ENCODE measurements at regions not wholly inside any gene's neighbourhood (a gene's known extent, or its start where the extent isn't known, plus 50 kb on each side); places are given as distances from the start of the nearest gene placed in this dataset.
A peak's percentile ranks its signal among the peaks of the same experiment; 100 is the strongest.

GRCh38 chr12:88383405-88383804 lies 196.9 kb downstream of the KITLG start:
- Histone ChIP-seq H3K4me2 (ENCODE audit: unreplicated experiment) (no peak overlapping the region), H3K9me3 (ENCODE audit: low read depth) (no peaks in the 10 kb centered on the region), H3K27me3 (replicated peaks; ENCODE audit: insufficient read depth) (no peaks in the 10 kb centered on the region), H3K9ac (no peak overlapping the region), H3K36me3 (ENCODE audit: low read depth) (peaks cover 49% of the 10 kb centered on the region), H3K4me1 (ENCODE audit: insufficient read depth) (peaks cover 22% of the 10 kb centered on the region), H3K9me2 (ENCODE audit: insufficient read depth) (no peaks in the 10 kb centered on the region), H4K20me1 (ENCODE audit: insufficient read depth) (no peaks in the 10 kb centered on the region), H3K4me3 (no peak overlapping the region), H3K27ac (no peak overlapping the region), H2AFZ (no peak overlapping the region), H3F3A (ENCODE audit: insufficient read depth) (peaks cover 21% of the 10 kb centered on the region), H3K79me2 (ENCODE audit: insufficient read depth) (peaks cover 94% of the 10 kb centered on the region)
- TF ChIP-seq EZH2 (IDR thresholded peaks at IDR 0.05; ENCODE audit: insufficient read depth, poor library complexity, severe bottlenecking) (no peak), EZH2phosphoT487 (IDR thresholded peaks at IDR 0.05; ENCODE audit: insufficient read depth, low read depth) (no peak)
- 90 to 97% methylated on average over 1 of the region's 1 CpG for WGBS, 2 experiments (ENCODE audit: low coverage in 1 of 2, low lambda C conversion rate in 2 of 2, missing lambda C conversion rate in 2 of 2)
- no peak for DNase-seq
- in situ Hi-C loops (cut with MboI): no loop called here

DNA sequence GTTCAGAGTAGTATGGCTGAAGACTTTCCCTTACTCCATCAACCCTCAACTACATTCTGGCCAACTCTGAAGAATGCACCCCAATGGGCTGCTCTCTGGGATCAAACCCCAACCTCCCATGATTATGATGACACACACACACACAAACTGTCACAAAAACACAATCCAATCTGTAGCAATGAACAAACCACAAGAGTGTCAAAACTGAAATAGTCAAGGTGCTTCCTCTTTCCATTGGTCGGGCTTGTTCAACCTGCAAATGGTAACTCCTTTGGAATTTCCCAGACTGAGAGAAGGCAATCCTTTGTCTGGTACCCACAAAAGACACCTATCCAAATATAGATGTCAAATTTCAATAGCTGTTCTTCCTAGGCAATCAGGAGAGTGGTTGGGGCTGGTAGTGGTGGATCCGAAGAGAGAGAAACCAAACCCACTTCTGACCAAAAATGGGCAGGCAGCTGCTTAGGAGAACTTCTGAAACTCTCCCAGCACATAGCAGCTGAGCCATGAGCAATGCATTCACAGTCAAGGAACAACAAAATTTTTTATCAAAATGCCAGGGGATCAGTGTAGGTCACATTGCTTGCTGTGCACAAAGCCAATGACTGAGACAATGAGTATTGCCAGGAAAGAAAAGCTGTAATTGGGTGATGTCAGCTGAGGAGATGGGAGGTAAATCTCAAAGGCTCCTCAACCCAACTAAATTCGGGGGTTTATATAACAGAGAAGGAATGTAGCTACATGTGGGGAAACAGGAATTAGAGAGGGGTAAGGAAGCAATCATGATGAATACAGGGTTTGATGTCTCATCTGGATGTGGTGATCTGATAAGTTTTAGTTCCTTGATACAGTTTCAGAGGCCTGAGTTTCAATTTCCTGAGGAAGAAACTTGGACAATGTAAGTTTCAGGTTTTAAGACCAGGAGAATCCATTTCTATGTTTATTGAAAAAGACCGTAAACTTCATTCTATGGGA lies 191.4 kb downstream of the KITLG start:
- Histone ChIP-seq H4K20me1 (ENCODE audit: insufficient read depth) (no peaks in the 10 kb centered on the region), H3K9me2 (ENCODE audit: insufficient read depth) (no peaks in the 10 kb centered on the region), H3K36me3 (ENCODE audit: low read depth) (peaks cover 15% of the 10 kb centered on the region), H3K79me2 (ENCODE audit: insufficient read depth) (peaks cover 97% of the 10 kb centered on the region), H3K27ac (peak overlapping the region; percentile 63), H3K4me1 (ENCODE audit: insufficient read depth) (peaks cover 67% of the 10 kb centered on the region), H3K4me2 (ENCODE audit: unreplicated experiment) (peak overlapping the region; percentile 33), H3K27me3 (replicated peaks; ENCODE audit: insufficient read depth) (no peaks in the 10 kb centered on the region), H3K4me3 (peak overlapping the region; percentile 11; the same call in 1 of the 2 replicates), H2AFZ (no peak overlapping the region), H3K9ac (peak overlapping the region; percentile 5; the same call in 1 of the 2 replicates), H3F3A (ENCODE audit: insufficient read depth) (peaks cover 55% of the 10 kb centered on the region), H3K9me3 (ENCODE audit: low read depth) (no peaks in the 10 kb centered on the region)
- 66 to 67% methylated on average over 4 of the region's 4 CpGs for WGBS, 2 experiments (ENCODE audit: low coverage in 1 of 2, low lambda C conversion rate in 2 of 2, missing lambda C conversion rate in 2 of 2)
- no peak for TF ChIP-seq EZH2 (IDR thresholded peaks at IDR 0.05; ENCODE audit: insufficient read depth, poor library complexity, severe bottlenecking)
- no peak for TF ChIP-seq EZH2phosphoT487 (IDR thresholded peaks at IDR 0.05; ENCODE audit: insufficient read depth, low read depth)
- in situ Hi-C loops (cut with MboI): no loop called here
- peak; percentile 72 for DNase-seq

GRCh38 chr12:88390811-88391210 lies 189.5 kb downstream of the KITLG start:
- no peaks in the 10 kb centered on the region for H4K20me1 ChIP-seq (ENCODE audit: insufficient read depth)
- no peak overlapping the region for H3K9ac ChIP-seq
- peaks cover 75% of the 10 kb centered on the region for H3K4me1 ChIP-seq (ENCODE audit: insufficient read depth)
- no peak for TF ChIP-seq EZH2phosphoT487 (IDR thresholded peaks at IDR 0.05; ENCODE audit: insufficient read depth, low read depth)
- no peak for TF ChIP-seq EZH2 (IDR thresholded peaks at IDR 0.05; ENCODE audit: insufficient read depth, poor library complexity, severe bottlenecking)
- no peaks in the 10 kb centered on the region for H3K27me3 ChIP-seq (replicated peaks; ENCODE audit: insufficient read depth)
- DNase-seq: no peak
- H2AFZ ChIP-seq: no peak overlapping the region
- H3K4me2 ChIP-seq (ENCODE audit: unreplicated experiment): peak overlapping the region; percentile 65
- H3K9me3 ChIP-seq (ENCODE audit: low read depth): no peaks in the 10 kb centered on the region
- H3K4me3 ChIP-seq: no peak overlapping the region
- 70 to 82% methylated on average over 3 of the region's 3 CpGs for WGBS, 2 experiments (ENCODE audit: low coverage in 1 of 2, low lambda C conversion rate in 2 of 2, missing lambda C conversion rate in 2 of 2)
- no peaks in the 10 kb centered on the region for H3K9me2 ChIP-seq (ENCODE audit: insufficient read depth)
- in situ Hi-C loops (cut with MboI): no loop called here
- H3K27ac ChIP-seq: peak overlapping the region; percentile 61
- peaks cover 66% of the 10 kb centered on the region for H3F3A ChIP-seq (ENCODE audit: insufficient read depth)
- peaks cover 8% of the 10 kb centered on the region for H3K36me3 ChIP-seq (ENCODE audit: low read depth)
- peaks cover 97% of the 10 kb centered on the region for H3K79me2 ChIP-seq (ENCODE audit: insufficient read depth)

- 0% methylated on average over 1 of the region's 1 CpG for WGBS, 2 experiments (ENCODE audit: low coverage in 1 of 2, low lambda C conversion rate in 2 of 2, missing lambda C conversion rate in 2 of 2)
- Histone ChIP-seq H4K20me1 (ENCODE audit: insufficient read depth) (no peaks in the 10 kb centered on the region), H3K9me3 (ENCODE audit: low read depth) (no peaks in the 10 kb centered on the region), H3K9me2 (ENCODE audit: insufficient read depth) (no peaks in the 10 kb centered on the region), H3K4me2 (ENCODE audit: unreplicated experiment) (peak overlapping the region; percentile 65), H3K9ac (peak overlapping the region; percentile 34), H2AFZ (no peak overlapping the region), H3K79me2 (ENCODE audit: insufficient read depth) (peaks cover 97% of the 10 kb centered on the region), H3K36me3 (ENCODE audit: low read depth) (peaks cover 3% of the 10 kb centered on the region), H3K4me3 (peak overlapping the region; percentile 36; the same call in 1 of the 2 replicates), H3F3A (ENCODE audit: insufficient read depth) (peaks cover 73% of the 10 kb centered on the region), H3K27ac (peak overlapping the region; percentile 61), H3K27me3 (replicated peaks; ENCODE audit: insufficient read depth) (no peaks in the 10 kb centered on the region), H3K4me1 (ENCODE audit: insufficient read depth) (peaks cover 79% of the 10 kb centered on the region)
- in situ Hi-C loops (cut with MboI): no loop called here
- peak; percentile 90 for DNase-seq
- TF ChIP-seq EZH2 (IDR thresholded peaks at IDR 0.05; ENCODE audit: insufficient read depth, poor library complexity, severe bottlenecking) (no peak), EZH2phosphoT487 (IDR thresholded peaks at IDR 0.05; ENCODE audit: insufficient read depth, low read depth) (peak; percentile 87)
Observed at GRCh38 chr12:88391556-88391955, 188.7 kb downstream of the KITLG start.

All from GM23248 (cell line).